GM21825 (cell line): ENCODE measurements at regions not wholly inside any gene's neighbourhood (a gene's known extent, or its start where the extent isn't known, plus 50 kb on each side); places are given as distances from the start of the nearest gene placed in this dataset.

ENCODE experiments used
- ATAC-seq: cut with Tn5 transposase; IDR thresholded peaks from one replicate; pipeline ENCODE4 v1.9.1; 2021; ENCODE audit warnings: mild to moderate bottlenecking, moderate library complexity; ENCODE audit not compliant: unreplicated experiment

- no peak for ATAC-seq
Measured at GRCh38 chr14:22422238-22422637, 166.8 kb downstream of the DAD1 start.

- ATAC-seq = no peak
Measured at GRCh38 chr14:22420598-22421186, 168.3 kb downstream of the DAD1 start.

GRCh38 chr14:22419620-22420019 is 169.4 kb downstream of the DAD1 start:
- ATAC-seq = no peak

GRCh38 chr14:22418631-22419030 is 170.4 kb downstream of the DAD1 start:
- ATAC-seq = no peak

DNA sequence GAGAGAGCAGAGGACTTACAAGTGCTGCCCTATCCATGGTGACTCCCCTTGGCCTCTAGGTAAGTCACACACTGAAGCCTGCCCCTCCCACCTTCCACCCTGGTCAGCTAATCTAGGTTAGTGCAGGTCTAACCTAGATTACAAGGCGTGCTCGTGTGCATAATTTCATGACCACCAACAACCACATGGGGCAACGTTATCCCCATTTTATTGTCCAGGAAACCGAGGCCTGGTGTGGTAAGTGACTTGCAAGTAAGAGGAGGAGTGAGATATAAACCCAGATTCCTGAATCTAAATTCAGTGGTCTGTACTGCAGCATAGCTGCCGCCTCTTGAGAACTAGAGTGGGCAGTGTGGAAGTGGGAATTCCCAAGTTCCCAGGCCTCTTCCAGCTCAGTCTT is 171.1 kb downstream of the DAD1 start:
- no peak for ATAC-seq

GRCh38 chr14:22416193-22416592 is 172.8 kb downstream of the DAD1 start:
- ATAC-seq = no peak

DNA sequence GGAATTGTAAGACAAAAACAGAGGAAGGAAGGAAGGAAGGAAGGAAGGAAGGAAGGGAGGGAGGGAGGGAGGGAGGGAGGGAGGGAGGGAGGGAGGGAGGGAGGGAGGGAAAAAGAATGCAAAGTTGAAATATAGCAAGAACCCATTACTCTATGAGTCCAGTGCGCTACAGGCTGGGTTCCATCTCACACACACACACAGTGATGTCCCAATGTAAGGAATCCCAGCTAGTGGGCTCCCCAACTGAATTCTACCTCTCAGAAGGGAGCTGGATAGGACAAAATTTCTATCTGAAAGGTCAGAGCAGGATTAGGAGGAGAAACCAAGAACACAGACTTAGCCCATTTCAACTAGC is 173.4 kb downstream of the DAD1 start:
- ATAC-seq = no peak

GRCh38 chr14:22414876-22415604 is 174.0 kb downstream of the DAD1 start:
- ATAC-seq = no peak

DNA sequence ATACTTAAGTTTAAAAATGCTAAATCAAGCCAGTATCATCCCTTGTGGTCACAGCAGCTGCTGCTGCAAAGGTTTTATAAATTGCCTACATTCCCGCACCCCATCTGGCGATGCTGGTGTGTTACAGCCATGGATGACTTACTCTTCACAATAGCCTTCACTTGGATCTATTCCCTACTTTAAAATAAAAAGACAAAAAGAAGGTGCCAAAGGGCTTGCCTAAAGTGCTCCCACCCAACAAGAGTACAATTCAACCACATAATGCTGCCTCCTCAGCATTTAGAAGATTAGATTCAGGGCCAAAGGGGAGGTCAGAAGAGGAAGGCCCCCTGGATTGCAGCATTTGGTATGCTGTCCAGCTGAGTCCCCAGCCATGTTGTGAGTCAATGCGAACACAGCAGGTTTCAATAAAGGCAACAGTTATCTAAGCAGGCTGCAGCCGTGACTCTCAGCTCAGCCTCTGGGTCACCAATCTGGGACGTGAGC is 176.1 kb downstream of the DAD1 start:
- no peak for ATAC-seq

- no peak for ATAC-seq
Measured at GRCh38 chr14:22411398-22412055, 177.5 kb downstream of the DAD1 start.

GRCh38 chr14:22410497-22410896 is 178.5 kb downstream of the DAD1 start:
- ATAC-seq = no peak

- ATAC-seq = no peak
Measured at GRCh38 chr14:22409006-22409405, 180.0 kb downstream of the DAD1 start.

DNA sequence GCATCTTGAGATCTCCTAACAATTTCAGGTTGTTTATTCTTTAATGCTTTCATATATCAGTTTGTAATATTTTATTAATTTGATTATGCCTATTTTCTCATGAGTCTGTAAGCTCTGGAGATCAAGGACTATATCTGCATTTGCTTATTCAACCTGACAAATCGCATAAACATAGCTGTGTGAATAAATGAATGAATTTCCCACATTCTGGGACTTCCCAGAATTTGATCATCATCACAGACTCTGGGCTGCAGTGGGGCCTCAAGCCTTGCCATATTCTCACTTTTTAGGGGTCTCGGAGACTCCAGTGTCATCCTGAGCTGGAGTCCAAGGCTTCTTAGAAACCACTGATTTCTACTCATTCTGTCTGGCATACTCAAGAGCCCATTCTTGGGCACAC is 180.5 kb downstream of the DAD1 start:
- no peak for ATAC-seq

DNA sequence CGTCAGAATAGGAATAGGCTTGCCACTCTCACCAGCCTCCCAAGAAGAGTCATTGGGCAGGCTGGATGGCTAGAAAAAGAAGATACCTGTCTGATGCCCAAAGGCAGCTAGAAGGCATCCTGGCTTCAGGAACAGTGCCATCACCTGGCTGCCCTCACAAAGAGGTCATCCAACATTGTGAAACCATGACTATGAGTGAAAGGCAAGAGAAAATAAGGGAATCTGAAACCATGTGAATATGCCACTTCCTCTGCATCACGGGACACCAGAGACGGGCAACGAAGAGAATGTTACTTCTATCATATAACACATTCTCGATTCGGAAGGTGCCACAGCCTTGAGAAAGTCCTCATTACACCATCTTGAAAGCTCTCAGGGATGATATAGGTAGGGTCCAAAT is 182.0 kb downstream of the DAD1 start:
- no peak for ATAC-seq

DNA sequence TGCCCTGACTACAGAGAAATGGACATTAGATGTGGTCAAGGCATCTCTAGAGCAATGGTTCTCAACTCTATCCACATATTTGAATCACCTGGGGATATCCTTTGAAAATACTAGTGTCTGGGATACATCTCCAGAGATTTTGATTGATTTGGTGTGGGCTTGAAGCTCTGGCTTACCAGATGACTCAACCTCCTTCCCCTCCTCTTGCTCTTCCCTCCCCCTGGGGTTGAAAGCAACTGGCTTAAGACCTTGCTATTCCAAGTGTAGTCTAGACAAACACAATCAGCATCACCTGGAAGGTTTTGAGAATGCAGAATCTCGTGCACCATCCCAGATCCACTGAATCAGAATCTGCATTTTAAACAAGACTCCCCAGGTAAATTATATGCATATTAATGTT is 183.8 kb downstream of the DAD1 start:
- ATAC-seq = no peak

DNA sequence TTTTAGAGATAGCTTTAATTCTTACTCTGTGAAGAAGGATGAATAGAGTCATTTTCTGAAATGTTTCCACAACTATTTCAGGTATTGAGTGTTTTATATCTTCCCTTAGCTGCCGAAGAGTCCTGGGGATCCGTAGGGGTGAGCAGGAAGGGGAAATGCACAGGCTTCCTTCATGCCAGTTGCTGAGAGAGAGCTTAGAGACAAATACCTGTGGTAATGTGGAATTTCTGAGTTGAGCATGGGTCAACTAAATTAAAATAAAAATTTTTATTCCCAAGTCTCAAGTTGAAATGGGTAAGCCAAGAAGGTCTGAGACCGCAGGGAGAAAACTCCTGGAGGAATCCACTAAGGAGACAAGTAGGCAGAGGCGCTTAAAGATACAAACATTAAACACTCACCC is 185.7 kb downstream of the DAD1 start:
- no peak for ATAC-seq

DNA sequence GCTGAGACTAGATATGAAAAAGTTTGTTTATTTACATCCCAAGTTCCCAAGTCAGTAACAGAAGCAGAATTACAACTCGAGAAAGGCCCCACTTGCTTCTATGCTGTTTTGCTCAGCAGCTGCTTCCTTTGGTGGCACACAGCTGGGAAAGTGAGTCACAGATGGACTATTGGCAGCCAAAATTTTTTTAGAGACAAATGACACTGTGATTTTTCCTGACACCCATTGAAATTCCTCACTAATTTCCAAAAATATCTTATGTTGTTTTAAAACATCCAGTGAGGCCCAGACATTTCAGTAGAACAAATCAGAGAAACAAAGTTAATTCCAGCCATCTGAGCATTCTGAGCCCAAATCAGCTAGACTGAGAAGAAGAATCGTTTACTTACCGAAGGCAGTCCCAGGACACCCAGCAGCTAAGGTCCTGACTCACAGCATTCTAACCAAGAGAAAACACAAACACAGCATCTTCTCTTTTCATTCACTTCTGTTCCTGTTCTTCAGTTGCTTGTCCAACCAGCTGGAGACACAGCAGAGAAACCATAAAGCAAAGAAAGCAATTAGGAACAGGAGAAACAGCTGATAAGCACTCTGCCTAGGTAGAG is 188.3 kb downstream of the DAD1 start:
- ATAC-seq = no peak

- ATAC-seq = no peak
Measured at GRCh38 chr14:22399776-22400175, 189.2 kb downstream of the DAD1 start.

DNA sequence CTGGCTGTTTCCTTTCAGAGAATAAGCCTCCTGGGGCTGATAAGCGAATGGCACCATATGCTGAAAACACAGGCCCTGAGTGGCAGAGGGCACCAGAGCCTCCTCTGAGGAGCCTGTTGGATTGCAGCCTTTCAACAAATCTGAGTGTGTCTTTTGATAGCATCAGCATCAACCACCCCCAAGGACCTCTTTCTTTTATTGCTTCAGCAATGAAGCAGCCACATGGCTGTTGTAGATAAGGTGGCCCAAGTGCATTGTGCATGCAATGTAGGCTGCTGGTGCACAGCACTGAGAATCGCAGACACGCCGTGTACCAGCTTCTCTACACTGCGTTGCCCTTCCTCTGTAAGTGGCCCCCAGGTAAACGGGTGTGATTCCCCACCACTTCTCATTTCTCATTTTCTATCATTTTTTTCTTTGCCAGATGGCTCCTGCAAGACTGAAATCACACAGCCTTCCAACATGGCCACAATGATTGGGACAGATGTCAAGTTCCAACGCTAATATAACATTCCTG is 191.7 kb downstream of the DAD1 start:
- ATAC-seq = no peak

- ATAC-seq = no peak
Measured at GRCh38 chr14:22395803-22396202, 193.2 kb downstream of the DAD1 start.

DNA sequence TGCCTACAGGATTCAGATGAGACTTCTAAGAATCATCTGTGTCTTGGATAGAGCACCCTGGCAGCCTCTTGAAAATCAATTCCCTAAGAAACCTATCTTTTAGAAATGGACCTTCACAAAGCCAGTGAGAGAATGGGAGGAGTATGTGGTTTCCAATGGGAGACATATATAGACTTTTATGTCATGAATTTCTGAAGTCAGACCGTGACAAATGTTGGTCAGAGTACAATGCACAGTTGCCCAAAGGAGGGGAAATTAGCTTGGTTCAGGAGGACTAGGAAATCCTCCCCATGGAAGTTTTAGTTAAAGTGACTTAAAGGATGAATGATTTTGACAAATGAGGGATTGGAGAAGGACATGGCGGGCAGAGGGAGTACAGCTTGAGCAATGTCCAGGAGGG is 194.4 kb downstream of the DAD1 start:
- ATAC-seq = no peak

DNA sequence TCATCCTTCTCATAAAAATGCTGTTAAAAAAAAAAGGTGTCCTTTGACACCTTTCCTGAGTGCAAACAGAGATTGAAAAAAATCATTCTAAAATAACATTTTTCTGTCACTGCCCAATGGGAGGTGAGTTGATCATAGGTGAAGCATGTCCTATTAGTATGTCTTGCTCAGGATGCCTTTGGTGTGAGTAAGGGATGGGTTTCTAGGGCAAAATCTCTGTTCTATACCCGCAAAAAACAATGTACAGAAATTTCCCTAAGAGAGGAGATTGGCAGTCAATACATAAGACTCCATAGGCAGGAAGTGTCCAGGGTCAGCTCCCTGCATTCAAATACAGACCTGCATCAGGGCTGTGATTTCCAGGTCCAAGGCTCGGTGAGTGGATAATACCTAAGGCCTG is 195.2 kb downstream of the DAD1 start:
- no peak for ATAC-seq
